ENCODE measurements at regions not wholly inside any gene's neighbourhood (a gene's known extent, or its start where the extent isn't known, plus 50 kb on each side); places are given as distances from the start of the nearest gene placed in this dataset.

DNA sequence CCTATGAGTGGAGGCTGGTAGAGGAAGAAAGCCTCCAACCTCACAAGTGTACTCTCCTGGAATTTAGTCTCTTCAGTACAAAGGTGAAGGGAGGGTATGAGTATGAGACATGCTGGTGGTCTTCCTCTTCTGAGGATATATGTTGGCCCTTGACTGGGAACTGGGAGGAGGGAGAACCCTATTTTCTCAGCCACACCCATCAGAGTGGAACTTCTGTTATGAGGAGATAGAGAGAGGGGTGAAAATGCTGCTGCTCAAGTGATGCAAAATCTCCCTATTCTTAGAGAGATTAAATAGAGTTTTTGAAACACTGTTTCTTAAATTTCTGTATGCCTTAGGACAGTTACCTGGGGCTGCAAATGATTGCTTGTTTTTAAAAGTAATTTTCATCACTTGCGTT is 203.4 kb upstream of the PRR16 start:
- Histone ChIP-seq H3K4me3 (no peak overlapping the region), H3K27me3 (no peaks in the 10 kb centered on the region), H3K9me3 (no peaks in the 10 kb centered on the region), H3K4me1 (no peaks in the 10 kb centered on the region), H3K27ac (no peak overlapping the region), H3K36me3 (no peaks in the 10 kb centered on the region)
- intact Hi-C loops (cut with DNase I): no loop called here
- ATAC-seq: no peak
- DNase-seq: no peak
- no peak for TF ChIP-seq CTCF (IDR thresholded peaks at IDR 0.05)

GRCh38 chr5:120270498-120270897 is 193.6 kb upstream of the PRR16 start:
- Histone ChIP-seq H3K27ac (no peak overlapping the region), H3K4me3 (no peak overlapping the region), H3K9me3 (no peaks in the 10 kb centered on the region), H3K27me3 (no peaks in the 10 kb centered on the region), H3K4me1 (no peaks in the 10 kb centered on the region), H3K36me3 (no peaks in the 10 kb centered on the region)
- intact Hi-C loops (cut with DNase I): no loop called here
- no peak for TF ChIP-seq CTCF (IDR thresholded peaks at IDR 0.05)
- ATAC-seq: no peak
- no peak for DNase-seq

- no peak overlapping the region for H3K4me3 ChIP-seq
- no peaks in the 10 kb centered on the region for H3K4me1 ChIP-seq
- no peaks in the 10 kb centered on the region for H3K27me3 ChIP-seq
- TF ChIP-seq CTCF (IDR thresholded peaks at IDR 0.05): no peak
- intact Hi-C loops (cut with DNase I): no loop called here
- H3K27ac ChIP-seq: no peak overlapping the region
- H3K36me3 ChIP-seq: no peaks in the 10 kb centered on the region
- H3K9me3 ChIP-seq: no peaks in the 10 kb centered on the region
- DNase-seq (no peak), ATAC-seq (no peak)
These were observed 170.3 kb upstream of the PRR16 start for GRCh38 chr5:120293796-120294195.

DNA sequence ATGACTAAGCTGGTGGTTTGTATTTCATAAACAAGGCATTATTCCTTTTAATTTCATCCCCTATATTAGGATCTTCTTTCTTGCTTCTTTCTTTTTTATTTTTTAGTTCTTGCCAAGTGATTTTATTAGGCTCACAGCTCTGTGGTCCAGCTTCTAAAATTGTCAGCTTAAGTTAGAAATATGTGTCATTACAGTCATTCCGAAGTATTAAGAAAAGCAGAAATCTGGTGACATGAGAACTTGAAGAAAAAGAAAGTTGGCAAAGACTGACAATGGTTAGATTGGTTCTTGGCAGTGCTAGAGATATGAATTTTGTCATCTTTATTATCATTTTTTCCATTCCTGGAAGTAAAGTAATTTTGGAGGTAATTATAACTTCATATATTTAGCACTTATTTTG is 166.5 kb upstream of the PRR16 start:
- H3K27me3 ChIP-seq: no peaks in the 10 kb centered on the region
- no peak overlapping the region for H3K4me3 ChIP-seq
- no peaks in the 10 kb centered on the region for H3K36me3 ChIP-seq
- ATAC-seq (no peak), DNase-seq (no peak)
- no peaks in the 10 kb centered on the region for H3K4me1 ChIP-seq
- TF ChIP-seq CTCF (IDR thresholded peaks at IDR 0.05): no peak
- no peak overlapping the region for H3K27ac ChIP-seq
- no peaks in the 10 kb centered on the region for H3K9me3 ChIP-seq
- intact Hi-C loops (cut with DNase I): no loop called here

DNA sequence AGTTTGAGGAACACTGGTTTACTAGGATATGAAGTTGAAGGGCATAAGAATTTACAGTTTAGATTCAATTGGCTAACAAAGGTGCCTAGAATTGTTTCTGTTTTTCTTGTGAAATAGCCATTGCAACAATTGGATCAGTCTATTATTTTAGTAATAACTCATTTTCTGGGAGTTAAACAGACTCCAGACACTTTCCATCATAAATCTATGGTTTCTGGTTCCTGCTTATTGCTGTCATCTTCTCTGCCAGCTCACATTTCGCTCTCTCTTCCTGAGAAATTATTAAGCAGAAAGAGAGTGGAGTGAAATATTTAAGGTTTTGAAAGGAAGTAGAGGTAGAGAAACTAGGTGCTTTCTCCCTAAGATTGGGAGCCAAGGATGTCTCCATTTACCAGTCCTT is 165.1 kb upstream of the PRR16 start:
- no peaks in the 10 kb centered on the region for H3K4me1 ChIP-seq
- no peaks in the 10 kb centered on the region for H3K9me3 ChIP-seq
- no peak for TF ChIP-seq CTCF (IDR thresholded peaks at IDR 0.05)
- H3K27ac ChIP-seq: no peak overlapping the region
- no peaks in the 10 kb centered on the region for H3K36me3 ChIP-seq
- no peak overlapping the region for H3K4me3 ChIP-seq
- intact Hi-C loops (cut with DNase I): no loop called here
- no peaks in the 10 kb centered on the region for H3K27me3 ChIP-seq
- no peak for ATAC-seq
- DNase-seq: no peak

DNA sequence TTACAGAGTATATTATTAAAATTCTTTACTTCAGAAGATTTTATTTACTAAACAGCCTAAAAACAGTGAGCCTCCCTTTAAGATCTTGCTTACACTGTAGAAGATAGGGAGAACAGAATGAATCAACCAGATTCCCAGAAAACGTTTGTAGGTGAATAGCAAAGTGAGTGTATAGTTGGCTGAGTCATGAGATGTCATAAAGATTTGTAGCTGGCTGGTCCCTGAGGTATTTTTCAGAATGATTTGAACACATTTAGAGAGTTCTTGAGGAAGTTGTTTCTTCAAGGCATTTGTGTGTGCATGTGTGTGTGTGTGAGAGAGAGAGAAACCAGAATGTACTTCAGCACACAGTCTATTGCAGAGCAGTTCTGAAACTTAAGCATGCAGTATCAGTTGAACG is 159.4 kb upstream of the PRR16 start:
- no peak for ATAC-seq

More for the DNA sequence above, 159.4 kb upstream of the PRR16 start:
- Histone ChIP-seq H3K9me3 (no peaks in the 10 kb centered on the region), H3K4me3 (no peak overlapping the region), H3K27ac (no peak overlapping the region), H3K27me3 (no peaks in the 10 kb centered on the region), H3K36me3 (no peaks in the 10 kb centered on the region), H3K4me1 (no peaks in the 10 kb centered on the region)
- intact Hi-C loops (cut with DNase I): no loop called here
- DNase-seq: no peak
- no peak for TF ChIP-seq CTCF (IDR thresholded peaks at IDR 0.05)

Measured in upper lobe of right lung (tissue), 1 donor.